ENCODE measurements at regions not wholly inside any gene's neighbourhood (a gene's known extent, or its start where the extent isn't known, plus 50 kb on each side); places are given as distances from the start of the nearest gene placed in this dataset.

DNA sequence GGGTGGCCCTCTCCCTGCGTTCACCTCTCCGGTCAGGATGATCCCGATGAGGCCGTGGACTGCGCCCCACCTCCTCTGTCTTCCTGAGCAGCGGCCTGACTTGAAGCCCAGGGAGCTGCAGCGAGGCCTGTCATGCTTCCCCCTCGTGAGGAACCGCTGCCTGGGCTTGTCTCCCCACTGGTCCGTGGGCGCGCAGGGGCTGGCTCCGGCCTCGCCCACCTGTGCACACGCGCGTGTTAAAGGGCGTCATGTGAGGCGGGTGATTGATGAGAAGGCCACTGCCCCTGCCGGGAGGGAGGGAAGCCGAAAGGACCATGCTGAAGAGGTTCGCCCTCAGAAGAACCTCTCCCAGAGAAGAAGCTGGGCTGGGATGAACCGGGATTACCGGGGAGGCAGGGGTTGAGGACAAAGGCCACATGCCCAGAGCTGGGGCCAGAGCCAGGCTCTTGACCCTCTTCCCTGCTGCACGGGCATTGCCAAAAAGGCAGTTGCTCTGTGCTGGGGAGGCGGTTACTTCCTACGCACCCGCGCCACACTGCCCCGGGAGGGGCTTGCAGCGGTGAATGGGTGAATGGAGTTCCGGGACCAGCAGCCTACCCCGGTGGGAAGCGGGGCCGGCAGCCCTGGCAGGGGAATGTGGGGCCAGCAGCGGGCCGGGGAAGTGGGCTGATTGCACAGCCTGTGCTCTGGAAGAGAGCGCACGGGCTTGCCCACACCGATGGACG is 85.9 kb upstream of the GSE1 start:
- POLR2A ChIA-PET = interaction anchor here (0.8 to 1.1 kb wide), 2 partner anchors 8 to 79 kb away, joined by 3 read pairs; no protein-coding TSS in a partner anchor
- Histone ChIP-seq H3K4me3 (ENCODE audit: low read depth in 2 of 2, low read length in 1 of 2) (no peak overlapping the region), H3K4me2 (no peak overlapping the region), H3K27me3 (ENCODE audit: insufficient read depth) (no peaks in the 10 kb centered on the region), H3K9me2 (no peaks in the 10 kb centered on the region), H2AFZ (ENCODE audit: low read depth) (no peak overlapping the region), H4K20me1 (ENCODE audit: insufficient read depth) (no peaks in the 10 kb centered on the region), H3K9me3 (no peaks in the 10 kb centered on the region), H3K79me2 (ENCODE audit: insufficient read depth) (no peaks in the 10 kb centered on the region), H3K9ac (no peak overlapping the region), H3K27ac (ENCODE audit: low read depth in 2 of 2, low read length in 1 of 2) (no peak overlapping the region; a peak in 1 of 4 replicates), H3K4me1 (ENCODE audit: control insufficient read depth in 1 of 2, insufficient read depth in 2 of 2, low read depth in 1 of 2, low read length in 1 of 2) (peaks cover 0 to 54% of the 10 kb centered on the region in 2 experiments; a peak in 2 of 4 replicates), H3F3A (replicated peaks; ENCODE audit: insufficient read depth) (no peaks in the 10 kb centered on the region), H3K36me3 (replicated peaks in 1 of 2; ENCODE audit: control insufficient read depth in 1 of 2, insufficient read depth in 2 of 2, low read length in 1 of 2) (no peaks in the 10 kb centered on the region)
- no peak for DNase-seq
- CTCF ChIA-PET = interaction anchor here (1.1 to 5.7 kb wide), 5 partner anchors 11 to 96 kb away, joined by 3 to 48 read pairs (median 4); no protein-coding TSS in a partner anchor
- no peak for TF ChIP-seq MAX (IDR thresholded peaks at IDR 0.05; ENCODE audit: low read depth)
- no peak for TF ChIP-seq FOSL2 (IDR thresholded peaks at IDR 0.05; ENCODE audit: borderline replicate concordance, low read depth)
- TF ChIP-seq SIN3A (IDR thresholded peaks at IDR 0.05; ENCODE audit: borderline replicate concordance, low read depth, low read length) = no peak
- no peak for TF ChIP-seq SMC3 (IDR thresholded peaks at IDR 0.05; ENCODE audit: low read depth, low read length)
- TF ChIP-seq RCOR1 (IDR thresholded peaks at IDR 0.05; ENCODE audit: low read length) = no peak
- TF ChIP-seq, protein P1, sequence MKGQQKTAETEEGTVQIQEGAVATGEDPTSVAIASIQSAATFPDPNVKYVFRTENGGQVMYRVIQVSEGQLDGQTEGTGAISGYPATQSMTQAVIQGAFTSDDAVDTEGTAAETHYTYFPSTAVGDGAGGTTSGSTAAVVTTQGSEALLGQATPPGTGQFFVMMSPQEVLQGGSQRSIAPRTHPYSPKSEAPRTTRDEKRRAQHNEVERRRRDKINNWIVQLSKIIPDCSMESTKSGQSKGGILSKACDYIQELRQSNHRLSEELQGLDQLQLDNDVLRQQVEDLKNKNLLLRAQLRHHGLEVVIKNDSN (IDR thresholded peaks at IDR 0.05; ENCODE audit: borderline replicate concordance, low read depth) = no peak
- TF ChIP-seq GATA2 (CRISPR knock-in tag; IDR thresholded peaks at IDR 0.05) = no peak
- TF ChIP-seq NFIC (IDR thresholded peaks at IDR 0.05; ENCODE audit: borderline replicate concordance) = no peak
- no peak for TF ChIP-seq TCF12 (IDR thresholded peaks at IDR 0.05)
- 94% methylated on average over 37 of the region's 41 CpGs for WGBS (ENCODE audit: low lambda C conversion rate)

DNA sequence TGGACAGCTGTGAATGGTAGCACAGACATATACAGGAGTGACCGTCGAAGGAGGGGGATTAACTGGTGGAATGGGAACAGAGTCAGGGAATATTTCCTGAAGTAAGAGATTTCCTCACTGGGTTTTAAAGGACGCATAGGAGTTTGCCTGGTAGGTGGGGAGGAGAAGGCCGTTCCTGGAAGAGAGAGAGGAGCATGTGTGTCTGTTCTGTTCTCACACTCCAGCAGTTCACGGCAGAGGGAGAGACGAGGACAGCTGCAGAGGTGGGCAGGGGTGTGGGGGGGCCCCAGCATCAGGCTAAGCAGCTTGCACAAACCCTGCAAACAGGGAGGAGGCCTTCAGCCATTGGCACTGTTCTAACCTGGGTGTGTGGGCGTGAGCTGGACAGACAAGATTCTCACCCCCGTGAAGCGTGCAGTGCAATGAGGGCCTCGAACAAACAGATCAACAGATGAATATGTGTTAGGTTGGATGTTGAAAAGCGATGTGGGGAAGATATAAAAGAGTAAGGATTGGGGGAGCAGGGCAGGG is 85.3 kb upstream of the GSE1 start:
- H4K20me1 ChIP-seq (ENCODE audit: insufficient read depth) = no peaks in the 10 kb centered on the region
- no peak overlapping the region for H3K4me3 ChIP-seq (ENCODE audit: low read depth in 2 of 2, low read length in 1 of 2)
- no peak overlapping the region for H3K9ac ChIP-seq
- POLR2A ChIA-PET = no interaction called here
- no peak overlapping the region for H3K27ac ChIP-seq (ENCODE audit: low read depth in 2 of 2, low read length in 1 of 2)
- no peaks in the 10 kb centered on the region for H3K79me2 ChIP-seq (ENCODE audit: insufficient read depth)
- H3K9me2 ChIP-seq = no peaks in the 10 kb centered on the region
- H3K4me1 ChIP-seq (ENCODE audit: control insufficient read depth in 1 of 2, insufficient read depth in 2 of 2, low read depth in 1 of 2, low read length in 1 of 2) = peaks cover 0 to 53% of the 10 kb centered on the region in 2 experiments; a peak in 2 of 4 replicates
- no peaks in the 10 kb centered on the region for H3K9me3 ChIP-seq
- H3K27me3 ChIP-seq (ENCODE audit: insufficient read depth) = no peaks in the 10 kb centered on the region
- no peak overlapping the region for H3K4me2 ChIP-seq
- no peak for DNase-seq
- no peak overlapping the region for H2AFZ ChIP-seq (ENCODE audit: low read depth)
- no peaks in the 10 kb centered on the region for H3K36me3 ChIP-seq (replicated peaks in 1 of 2; ENCODE audit: control insufficient read depth in 1 of 2, insufficient read depth in 2 of 2, low read length in 1 of 2)
- 97% methylated on average over 11 of the region's 11 CpGs for WGBS (ENCODE audit: low lambda C conversion rate)
- CTCF ChIA-PET = interaction anchor here (1.0 to 5.7 kb wide), 11 partner anchors 8 to 168 kb away, joined by 3 to 48 read pairs (median 4); no protein-coding TSS in a partner anchor
- no peaks in the 10 kb centered on the region for H3F3A ChIP-seq (replicated peaks; ENCODE audit: insufficient read depth)
- TF ChIP-seq MXI1 (IDR thresholded peaks at IDR 0.05; ENCODE audit: low read depth, low read length) (no peak), USF2 (IDR thresholded peaks at IDR 0.05; ENCODE audit: borderline replicate concordance, low read depth, low read length) (no peak), ELF1 (IDR thresholded peaks at IDR 0.05) (no peak), FOXJ3 (CRISPR knock-in tag; IDR thresholded peaks at IDR 0.05) (no peak), GABPA (IDR thresholded peaks at IDR 0.05; ENCODE audit: low read depth) (no peak), NFIC (IDR thresholded peaks at IDR 0.05; ENCODE audit: borderline replicate concordance) (no peak), IRF3 (IDR thresholded peaks at IDR 0.05; ENCODE audit: low read depth, low read length) (no peak), JUND (IDR thresholded peaks at IDR 0.05) (no peak), EP300 (IDR thresholded peaks at IDR 0.05; ENCODE audit: borderline replicate concordance in 1 of 2, low read depth in 1 of 2, low read length in 1 of 2) (no peak), RCOR1 (IDR thresholded peaks at IDR 0.05; ENCODE audit: low read length) (no peak), POLR2AphosphoS5 (IDR thresholded peaks at IDR 0.05; ENCODE audit: low read depth, low read length) (no peak), PBX3 (IDR thresholded peaks at IDR 0.05) (no peak), TAF1 (IDR thresholded peaks at IDR 0.05; ENCODE audit: borderline replicate concordance, low read depth, low read length) (no peak), CTCF (IDR thresholded peaks at IDR 0.05) (no peak), EZH2phosphoT487 (IDR thresholded peaks at IDR 0.05; ENCODE audit: borderline replicate concordance, low read depth) (no peak)
